Astrocyte (in vitro differentiated cells and primary cell): ENCODE measurements at regions not wholly inside any gene's neighbourhood (a gene's known extent, or its start where the extent isn't known, plus 50 kb on each side); places are given as distances from the start of the nearest gene placed in this dataset.

ENCODE experiments used
- EZH2 ChIP-seq: IDR thresholded peaks from 2 replicates; pipeline ENCODE4 v1.6.1; 2012; ENCODE audit warnings: mild to moderate bottlenecking, low read length, inconsistent platforms; ENCODE audit not compliant: insufficient read depth
- TF ChIP-seq, protein P1 (sequence below): IDR thresholded peaks from 2 replicates; pipeline ENCODE4 v1.5.1; 2011; ENCODE audit warnings: low read depth, mild to moderate bottlenecking, inconsistent platforms, low read length, moderate library complexity; ENCODE audit not compliant: insufficient read depth

DNA sequence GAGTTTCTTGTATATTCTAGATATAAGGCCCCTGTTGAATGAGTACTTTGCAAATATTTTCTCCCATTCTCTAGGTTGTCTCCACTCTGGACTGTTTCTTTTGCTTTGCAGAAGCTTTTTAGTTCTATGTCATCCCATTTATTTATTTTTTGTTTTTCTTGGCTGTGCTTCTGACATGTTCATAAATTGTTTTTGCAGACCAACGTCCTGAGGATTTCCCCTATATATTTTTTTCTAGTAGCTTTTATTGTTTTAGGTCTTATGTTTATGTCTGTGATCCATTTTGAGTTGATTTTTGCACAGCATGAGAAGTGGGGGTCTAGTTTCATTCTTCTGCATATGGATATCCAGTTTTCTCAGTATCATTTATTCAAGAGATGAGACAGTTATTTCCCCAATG, 70.4 kb upstream of the BTG1 start:
- TF ChIP-seq, protein P1, sequence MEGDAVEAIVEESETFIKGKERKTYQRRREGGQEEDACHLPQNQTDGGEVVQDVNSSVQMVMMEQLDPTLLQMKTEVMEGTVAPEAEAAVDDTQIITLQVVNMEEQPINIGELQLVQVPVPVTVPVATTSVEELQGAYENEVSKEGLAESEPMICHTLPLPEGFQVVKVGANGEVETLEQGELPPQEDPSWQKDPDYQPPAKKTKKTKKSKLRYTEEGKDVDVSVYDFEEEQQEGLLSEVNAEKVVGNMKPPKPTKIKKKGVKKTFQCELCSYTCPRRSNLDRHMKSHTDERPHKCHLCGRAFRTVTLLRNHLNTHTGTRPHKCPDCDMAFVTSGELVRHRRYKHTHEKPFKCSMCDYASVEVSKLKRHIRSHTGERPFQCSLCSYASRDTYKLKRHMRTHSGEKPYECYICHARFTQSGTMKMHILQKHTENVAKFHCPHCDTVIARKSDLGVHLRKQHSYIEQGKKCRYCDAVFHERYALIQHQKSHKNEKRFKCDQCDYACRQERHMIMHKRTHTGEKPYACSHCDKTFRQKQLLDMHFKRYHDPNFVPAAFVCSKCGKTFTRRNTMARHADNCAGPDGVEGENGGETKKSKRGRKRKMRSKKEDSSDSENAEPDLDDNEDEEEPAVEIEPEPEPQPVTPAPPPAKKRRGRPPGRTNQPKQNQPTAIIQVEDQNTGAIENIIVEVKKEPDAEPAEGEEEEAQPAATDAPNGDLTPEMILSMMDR: no peak
- TF ChIP-seq EZH2: no peak
